Epithelial cell of prostate (primary cell): ENCODE measurements at regions not wholly inside any gene's neighbourhood (a gene's known extent, or its start where the extent isn't known, plus 50 kb on each side); places are given as distances from the start of the nearest gene placed in this dataset.
A peak's percentile ranks its signal among the peaks of the same experiment; 100 is the strongest.
"Not testable (repeated sequence)": the region's sequence is repeated elsewhere in the genome, so short reads cannot be mapped to it uniquely, and the experiment has no call there.

Experiments
- DNase-seq: peaks from one replicate; pipeline ENCODE4 v3.0.0-alpha.2; 2011; ENCODE audit warnings: low read depth, low spot score
- H3K27ac ChIP-seq: fragments of 450-650 bp; 2 replicates; pipeline ENCODE4 v1.5.1; 2017; ENCODE audit warnings: mild to moderate bottlenecking

DNA sequence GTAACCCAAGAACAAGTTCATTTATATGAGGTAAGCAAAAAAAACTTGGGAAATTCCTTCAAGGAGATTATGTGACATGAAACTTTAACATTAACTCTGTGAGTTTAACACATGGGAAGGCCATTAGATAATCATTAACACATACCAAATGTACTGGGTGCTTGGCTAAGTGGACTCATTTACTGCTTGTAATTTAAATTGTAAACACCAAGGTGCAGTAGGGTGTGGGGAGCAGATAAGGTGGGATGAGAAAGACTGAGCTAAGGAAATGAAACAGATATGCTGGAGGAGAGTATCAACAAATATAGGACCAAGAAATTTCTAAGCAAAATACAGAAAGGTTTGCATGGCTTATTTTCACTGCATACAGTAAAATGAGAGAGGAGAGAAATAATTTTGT, 2384.8 kb upstream of the ACO1 start:
- H3K27ac ChIP-seq = no peak overlapping the region
- DNase-seq = no peak

DNA sequence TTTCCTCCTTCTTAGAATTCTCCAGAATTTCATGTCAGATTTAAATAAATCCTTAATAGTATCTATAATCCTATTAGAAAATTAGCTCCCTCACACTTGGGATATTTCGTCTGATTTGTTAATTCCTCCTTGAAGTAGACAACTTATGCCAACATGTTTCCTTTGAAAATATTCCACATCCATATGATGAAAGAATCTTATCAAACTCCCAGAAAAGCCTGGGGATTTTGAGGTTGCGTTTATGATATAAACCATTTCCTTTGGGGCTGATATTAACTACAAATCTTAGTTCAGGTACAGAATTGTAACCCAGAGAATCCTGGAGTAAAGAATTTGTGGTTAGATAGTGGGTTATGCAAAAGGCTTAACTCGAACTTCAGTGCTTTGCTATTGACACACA, 2373.8 kb upstream of the ACO1 start:
- H3K27ac ChIP-seq = no peak overlapping the region
- no peak for DNase-seq

DNA sequence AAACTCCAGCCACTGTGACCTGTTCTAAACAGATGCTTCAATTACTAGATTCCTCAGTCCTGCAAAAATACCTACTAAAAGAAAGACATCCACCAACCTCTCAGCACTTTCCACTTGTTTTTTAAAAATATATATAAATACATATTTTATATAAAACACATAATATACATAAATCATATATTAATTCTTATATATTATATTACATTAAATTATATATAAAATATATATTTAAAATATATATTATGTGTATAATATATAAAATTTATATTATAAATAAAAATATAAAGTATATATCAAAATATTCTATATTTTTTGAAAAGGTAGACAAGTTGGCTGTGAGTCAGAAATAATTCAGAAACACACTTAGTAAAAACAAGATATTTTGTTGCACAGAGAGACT, 2371.8 kb upstream of the ACO1 start:
- DNase-seq = no peak
- no peak overlapping the region for H3K27ac ChIP-seq

DNA sequence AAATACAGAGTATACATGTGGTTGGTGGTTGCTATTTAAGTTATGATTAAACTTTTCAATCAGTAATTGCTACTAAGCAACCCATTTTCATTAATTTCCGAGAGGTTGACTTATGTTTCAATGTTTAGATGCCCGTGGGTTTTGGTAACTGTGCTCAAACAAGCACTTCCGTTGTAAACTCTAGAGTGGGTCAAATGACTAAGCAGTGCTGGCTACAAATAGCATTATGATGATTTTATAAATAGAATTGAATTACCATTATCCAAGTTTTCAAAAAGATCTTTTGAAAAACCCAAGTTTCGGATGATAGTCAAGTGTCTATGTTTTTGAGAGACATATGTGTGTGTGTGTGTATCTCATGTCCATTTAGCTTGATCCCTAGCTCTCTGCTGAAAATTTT, 2369.4 kb upstream of the ACO1 start:
- DNase-seq = no peak
- H3K27ac ChIP-seq = no peak overlapping the region

DNA sequence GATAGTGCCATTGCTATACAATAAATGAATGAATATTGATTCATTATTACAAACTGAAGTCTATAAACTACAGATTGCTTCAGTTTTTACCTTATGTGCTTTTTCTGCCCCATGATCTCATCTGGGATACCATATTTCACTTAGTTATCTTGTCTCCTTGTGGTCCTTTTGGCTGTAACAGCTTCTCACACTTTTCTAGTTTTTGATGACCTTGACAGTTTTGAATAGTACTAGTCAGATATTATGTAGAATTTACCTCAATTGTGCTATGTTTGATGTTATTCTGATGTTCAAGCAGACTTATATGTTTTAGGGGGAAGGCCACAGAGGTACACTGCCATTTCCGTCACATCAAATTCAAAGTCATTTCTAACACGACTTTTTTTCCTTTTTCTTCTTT, 2364.3 kb upstream of the ACO1 start:
- DNase-seq = no peak
- H3K27ac ChIP-seq = no peak overlapping the region

DNA sequence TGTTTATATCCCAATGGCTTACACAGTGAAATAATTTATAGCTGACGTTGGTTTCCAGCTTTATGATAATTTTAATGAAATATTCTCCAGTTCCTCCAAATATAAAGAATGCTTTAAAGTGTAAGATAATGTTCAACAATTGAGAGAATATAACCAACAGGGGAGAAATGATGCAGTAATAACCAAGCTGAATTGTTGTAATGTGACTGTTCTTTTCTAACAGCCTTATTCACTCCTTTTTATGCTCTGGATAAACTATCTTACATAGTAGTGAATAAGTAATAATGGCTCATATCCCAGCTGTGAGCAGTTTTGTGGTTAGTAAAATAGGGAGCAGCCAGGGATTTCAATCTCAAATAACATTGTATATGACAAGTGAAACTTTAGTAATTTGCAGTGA, 2348.7 kb upstream of the ACO1 start:
- no peak overlapping the region for H3K27ac ChIP-seq
- DNase-seq = no peak

DNA sequence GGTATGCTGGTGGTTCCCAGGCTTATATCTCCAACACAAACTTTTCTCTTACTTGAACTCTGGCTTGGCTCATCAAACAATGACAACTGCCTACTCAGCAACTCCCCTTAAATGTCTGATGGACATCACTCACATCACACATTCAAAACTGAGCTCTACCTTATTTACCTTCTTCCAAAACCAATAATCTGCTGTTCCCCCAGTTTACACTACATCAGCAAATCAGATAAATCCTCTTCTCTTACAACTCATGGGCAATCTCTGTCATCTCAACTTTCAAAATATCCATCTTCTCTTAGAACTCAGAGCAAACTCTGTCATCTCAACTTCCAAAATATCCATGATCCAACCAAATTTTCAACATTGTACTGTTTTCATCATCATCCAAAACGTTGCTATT, 2347.9 kb upstream of the ACO1 start:
- DNase-seq = no peak
- H3K27ac ChIP-seq = no peak overlapping the region

DNA sequence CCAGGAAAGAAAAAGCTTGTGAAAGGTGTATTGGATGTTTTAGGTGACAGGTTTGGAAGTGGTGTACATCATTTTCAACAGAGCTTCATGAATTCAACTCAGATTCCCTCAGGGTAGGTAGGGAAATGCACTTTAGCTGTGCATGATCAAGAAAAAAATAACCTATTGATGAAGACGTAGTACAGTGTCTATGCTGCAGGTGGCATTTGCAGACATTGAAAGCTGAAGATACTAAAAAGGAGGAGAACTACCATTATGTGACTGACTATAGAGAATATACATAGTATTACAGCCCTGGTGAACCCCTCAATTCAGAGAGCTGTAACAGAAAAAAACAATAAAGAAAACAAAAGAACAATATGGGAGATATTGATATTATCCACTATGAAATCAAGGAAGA, 2344.7 kb upstream of the ACO1 start:
- no peak for DNase-seq
- H3K27ac ChIP-seq = no peak overlapping the region

DNA sequence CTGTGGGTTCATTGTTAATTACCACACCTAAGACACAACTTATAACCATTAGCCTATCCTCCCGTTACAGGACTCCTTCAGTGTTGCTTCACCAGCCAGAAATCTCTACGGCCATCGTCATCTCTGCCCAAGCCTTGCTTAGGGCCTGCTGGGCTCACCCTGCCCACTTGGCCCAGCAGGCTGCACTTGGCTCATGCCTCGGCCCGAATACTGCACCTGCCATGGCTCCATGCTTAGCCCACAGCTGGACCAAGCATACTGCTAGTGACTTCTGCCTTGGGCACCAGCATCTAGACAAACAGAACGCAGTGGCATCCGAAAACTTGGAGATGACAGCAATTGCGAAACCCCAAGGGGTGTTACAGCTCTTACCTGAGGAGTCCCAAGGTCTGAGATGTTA, 2336.0 kb upstream of the ACO1 start:
- no peak overlapping the region for H3K27ac ChIP-seq
- no peak for DNase-seq

DNA sequence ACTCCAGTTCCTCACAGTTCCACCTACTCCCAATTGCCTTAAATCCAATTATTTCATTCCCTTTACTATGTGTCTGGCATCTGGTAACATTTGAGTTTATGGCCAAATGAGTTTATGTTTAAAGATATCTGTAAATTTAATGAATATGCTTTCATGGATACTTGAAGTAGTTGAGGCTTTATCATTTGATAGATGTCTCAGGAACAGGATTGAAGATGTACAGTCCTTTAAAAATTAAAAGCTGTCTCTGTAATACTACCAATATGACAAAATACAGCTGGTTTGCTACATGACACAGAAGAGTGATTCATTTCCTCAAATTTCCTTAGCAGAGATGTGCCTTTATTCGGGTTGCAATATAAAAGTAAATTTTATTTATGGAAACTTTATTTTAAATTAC, 2326.0 kb upstream of the ACO1 start:
- no peak for DNase-seq
- H3K27ac ChIP-seq = no peak overlapping the region

DNA sequence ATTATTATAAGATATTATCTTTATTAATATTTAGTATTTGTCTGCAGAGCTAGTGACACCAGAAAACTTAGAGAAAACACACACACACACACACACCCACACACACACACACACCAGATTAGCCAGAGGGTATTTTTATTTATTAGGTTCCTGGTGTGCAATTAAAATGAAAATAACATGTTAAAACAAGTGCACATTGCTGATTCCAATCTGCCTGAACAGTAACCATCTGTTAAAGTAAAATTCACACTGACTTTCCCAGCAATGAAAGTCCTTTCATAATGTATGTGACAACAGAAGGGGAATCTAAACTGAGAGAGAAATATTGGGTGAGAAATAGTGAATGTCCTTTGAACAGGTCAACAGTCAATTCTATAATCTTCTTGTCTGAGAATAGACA, 2323.5 kb upstream of the ACO1 start:
- DNase-seq = no peak
- no peak overlapping the region for H3K27ac ChIP-seq

DNA sequence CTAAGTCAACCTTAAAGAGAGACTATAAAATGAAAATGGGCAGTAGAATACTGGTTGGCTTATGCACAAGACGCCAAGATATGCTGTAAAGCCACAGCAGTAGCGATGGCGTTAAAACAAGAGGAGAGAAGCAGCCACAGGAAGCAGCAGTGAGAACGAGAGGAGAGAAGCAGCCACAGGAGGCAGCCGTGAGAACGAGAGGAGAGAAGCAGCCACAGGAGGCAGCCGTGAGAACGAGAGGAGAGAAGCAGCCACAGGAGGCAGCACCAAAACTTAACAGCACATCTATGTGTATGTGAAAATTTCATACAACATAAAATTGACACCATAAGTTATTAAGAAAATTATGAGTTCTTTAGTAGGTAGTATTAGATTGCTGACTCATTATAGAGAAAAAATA, 2318.6 kb upstream of the ACO1 start:
- no peak for DNase-seq
- no peak overlapping the region for H3K27ac ChIP-seq

DNA sequence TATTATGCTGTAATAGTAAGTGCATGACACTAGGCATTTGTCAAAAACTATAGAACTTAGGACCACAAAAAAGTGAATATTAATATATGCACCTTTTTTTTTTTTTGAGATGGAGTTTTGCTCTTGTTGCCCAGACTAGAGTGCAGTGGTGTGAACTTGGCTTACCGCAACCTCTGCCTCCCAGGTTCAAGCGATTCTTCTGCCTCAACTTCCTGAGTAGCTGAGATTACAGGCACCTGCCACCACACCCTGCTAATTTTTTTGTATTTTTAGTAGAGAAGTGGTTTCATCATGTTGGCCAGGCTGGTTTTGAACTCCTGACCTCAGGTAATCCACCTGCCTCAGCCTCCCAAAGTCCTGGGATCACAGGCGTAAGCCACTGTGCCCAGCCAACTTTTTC, 2315.2 kb upstream of the ACO1 start:
- H3K27ac ChIP-seq, DNase-seq: not testable (repeated sequence)

DNA sequence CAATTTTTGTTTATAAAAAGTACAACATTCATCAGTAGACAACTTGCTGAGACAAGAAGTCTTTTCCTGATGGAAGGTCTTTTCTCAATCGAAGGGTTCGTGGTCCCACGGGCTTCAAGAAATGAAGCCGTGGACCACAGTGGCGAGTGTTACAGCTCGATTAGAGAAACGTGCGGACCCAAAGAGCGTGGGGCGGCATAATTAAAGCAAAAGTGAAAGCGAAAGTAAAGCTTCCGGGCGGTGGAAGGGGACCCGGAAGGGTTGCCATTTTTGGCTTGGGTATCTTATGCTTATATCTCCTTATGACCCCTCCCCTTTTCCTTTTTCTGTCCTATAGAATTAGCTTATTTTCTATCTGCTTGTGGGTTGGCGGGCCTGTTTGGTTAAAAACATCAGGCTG, 2309.4 kb upstream of the ACO1 start:
- no peak for DNase-seq
- H3K27ac ChIP-seq = no peak overlapping the region

DNA sequence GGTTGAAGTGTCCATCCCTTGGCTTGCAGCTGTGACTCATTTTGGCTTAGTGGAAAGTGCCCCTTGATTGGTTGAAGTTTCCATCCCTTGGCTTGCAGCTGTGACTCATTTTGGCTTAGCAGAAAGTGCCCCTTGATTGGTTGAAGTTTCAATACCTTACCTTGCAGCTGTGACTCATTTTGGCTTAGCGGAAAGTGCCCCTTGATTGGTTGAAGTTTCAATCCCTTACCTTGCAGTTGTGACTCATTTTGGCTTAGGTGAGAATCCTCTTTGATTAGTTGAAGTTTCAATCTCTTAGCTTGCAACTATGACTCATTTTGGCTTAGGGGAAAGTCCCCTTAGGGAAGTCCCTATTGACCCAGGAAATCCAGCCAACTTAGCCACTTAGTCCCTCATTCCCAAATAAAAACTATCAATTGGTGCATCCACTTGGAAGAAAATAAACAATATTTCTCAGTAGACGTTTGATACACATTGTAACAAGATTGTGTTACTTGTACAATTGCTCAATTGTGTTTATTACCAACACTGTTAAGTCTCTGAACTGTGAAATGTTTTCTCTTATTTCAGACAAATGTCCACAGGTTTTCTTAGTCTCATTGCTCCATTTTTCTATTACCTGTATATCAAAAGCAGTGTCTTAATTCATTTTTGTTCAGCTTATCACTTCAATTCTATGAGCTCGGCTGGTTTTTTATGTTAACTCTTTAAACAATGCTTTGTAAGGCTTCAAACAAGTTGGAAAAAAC, 2308.8 kb upstream of the ACO1 start:
- H3K27ac ChIP-seq = no peak overlapping the region
- DNase-seq = peak; percentile 78

DNA sequence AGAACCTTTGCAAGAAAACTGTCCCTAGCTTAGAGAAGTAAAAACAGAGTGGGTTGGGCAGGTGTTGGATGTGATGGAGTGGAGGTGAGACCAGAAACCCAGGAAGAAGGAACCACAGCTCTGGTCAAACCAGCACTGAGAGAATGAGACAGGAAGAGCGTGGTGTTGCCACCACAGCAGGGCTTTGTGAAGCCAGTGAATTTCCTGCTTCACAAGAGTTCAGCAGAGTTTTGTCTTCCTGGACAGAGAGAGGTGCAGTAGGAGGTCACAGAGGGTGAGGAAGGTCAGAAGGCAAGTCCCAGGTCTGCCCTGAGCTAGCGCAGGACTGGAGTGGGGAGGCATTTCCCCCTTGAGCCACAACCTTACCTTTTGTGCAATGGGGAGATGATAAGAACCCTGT, 2306.2 kb upstream of the ACO1 start:
- no peak overlapping the region for H3K27ac ChIP-seq
- DNase-seq = no peak

DNA sequence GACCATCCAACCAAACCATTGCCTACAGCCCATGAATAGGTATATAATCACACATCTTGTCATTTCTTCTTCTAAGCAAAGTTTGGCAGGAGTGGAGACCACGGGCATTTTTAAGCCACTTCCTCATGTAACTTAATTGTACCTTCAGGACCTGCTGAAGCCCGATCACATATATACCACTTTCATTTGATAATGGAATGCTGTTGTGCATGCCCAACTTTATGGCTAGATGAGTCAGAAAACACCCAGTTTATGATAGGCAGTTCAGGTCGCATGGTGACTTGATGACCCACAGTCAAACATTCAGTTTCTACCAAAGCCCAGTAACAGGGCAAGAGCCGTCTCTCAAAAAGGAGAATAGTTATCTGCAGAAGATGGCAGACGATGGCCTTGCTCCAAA, 2295.0 kb upstream of the ACO1 start:
- no peak overlapping the region for H3K27ac ChIP-seq
- DNase-seq = no peak

DNA sequence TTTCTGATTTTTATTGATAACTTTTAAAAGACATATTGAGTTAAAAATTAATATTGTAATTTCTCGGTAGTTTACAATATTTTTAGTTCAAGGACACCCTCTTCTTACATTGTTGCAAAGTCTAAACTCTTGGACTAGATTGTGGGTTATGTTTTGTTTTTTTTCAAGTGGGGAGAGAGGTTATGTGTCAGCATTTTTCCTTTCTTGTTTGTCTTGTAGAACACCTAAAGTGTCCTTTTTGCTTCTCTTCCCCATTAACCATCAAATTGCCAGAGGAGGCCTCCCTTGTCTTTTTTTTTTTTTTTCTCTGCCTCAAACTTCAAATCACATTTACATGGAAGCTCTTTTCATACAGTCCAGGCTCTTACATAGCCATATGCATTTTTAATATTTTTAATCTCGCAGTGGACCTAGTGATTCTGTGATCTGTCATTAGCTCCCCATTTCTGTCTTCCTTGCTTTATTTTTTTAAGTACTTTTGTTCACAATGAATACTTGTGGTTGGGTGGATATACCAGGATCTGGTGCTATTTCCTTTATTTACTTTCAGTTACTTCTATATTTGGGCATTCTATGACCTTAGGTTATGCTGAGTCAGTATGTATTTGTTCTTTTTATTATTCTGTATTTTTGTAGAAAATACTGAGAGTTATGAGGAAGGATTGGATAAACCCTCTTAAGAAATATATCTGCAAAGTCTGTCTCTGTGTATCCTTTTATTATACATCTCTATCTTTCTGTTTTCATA, 2280.6 kb upstream of the ACO1 start:
- no peak overlapping the region for H3K27ac ChIP-seq
- no peak for DNase-seq

DNA sequence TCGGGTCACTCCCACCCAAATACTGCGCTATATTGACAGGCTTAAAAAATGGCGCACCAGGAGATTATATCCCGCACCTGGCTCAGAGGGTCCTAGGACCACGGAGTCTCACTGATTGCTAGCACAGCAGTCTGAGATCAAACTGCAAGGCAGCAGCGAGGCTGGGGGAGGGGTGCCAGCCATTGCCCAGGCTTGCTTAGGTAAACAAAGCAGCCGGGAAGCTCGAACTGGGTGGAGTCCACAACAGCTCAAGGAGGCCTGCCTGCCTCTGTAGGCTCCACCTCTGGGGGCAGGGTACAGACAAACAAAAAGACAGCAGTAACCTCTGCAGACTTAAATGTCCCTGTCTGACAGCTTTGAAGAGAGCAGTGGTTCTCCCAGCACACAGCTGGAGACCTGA, 2277.3 kb upstream of the ACO1 start:
- DNase-seq, H3K27ac ChIP-seq: not testable (repeated sequence)

DNA sequence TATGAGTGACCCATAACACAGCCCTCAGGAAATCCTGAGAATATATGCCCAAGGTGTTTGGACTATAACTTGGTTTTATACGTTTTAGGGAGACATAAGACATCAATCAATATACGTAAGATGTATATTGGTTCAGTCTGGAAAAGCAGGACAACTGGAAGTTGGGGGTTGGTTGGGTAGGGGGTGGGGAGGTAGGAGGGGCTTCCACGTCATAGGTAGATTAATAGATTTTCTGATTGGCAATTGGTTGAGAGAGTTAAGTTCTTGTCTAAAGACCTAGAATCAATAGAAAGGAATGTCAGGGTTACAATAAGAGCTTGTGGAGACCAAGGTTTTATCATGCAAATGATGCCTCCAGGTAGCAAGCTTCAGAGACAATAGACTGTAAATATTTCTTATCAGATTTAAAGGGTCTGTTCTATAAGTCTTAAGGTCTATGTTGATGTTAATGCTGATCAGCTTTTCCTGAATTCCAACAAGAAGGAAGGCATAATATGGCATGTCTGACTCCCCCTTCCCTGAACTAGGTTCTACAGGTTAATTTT, 2267.7 kb upstream of the ACO1 start:
- H3K27ac ChIP-seq = no peak overlapping the region
- DNase-seq = no peak

DNA sequence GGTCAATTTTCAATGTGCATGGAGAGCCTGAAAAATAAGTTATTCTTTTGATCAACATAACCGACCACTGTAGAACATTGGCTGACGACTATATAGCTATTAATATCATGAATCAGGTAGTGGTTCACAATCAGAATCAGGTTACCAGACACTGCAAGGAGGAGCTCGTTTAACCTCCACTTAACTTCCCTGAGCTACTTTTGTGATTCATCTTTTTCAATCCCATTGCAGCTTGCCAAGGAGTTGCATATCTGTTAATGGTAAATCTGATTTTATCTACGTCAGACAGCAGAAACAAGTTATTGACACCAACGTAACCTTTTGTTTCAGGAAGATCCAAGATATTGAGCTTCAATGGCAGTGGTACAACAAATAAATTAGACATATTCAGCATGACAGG, 2263.8 kb upstream of the ACO1 start:
- peak; percentile 20 for DNase-seq
- H3K27ac ChIP-seq = no peak overlapping the region

DNA sequence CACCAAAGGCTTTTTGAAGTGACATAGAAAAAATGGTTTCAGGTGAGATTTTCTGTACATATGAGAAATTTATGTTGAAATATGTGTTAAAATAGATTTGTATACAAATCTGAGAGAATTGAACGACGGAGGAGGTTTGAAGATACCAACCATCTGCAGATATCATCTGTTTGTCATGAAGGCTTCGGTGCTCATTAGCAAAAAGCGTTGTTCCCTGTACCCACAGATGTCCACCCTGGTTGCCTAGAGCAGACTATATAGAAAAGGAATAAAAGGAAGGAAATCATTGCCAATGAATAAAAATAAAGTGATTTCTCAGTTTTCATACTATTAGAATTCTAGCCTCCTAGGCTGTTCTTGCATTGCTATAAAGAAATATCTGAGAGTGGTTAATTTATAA, 2262.8 kb upstream of the ACO1 start:
- DNase-seq = no peak
- no peak overlapping the region for H3K27ac ChIP-seq
